ENCODE measurements at regions not wholly inside any gene's neighbourhood (a gene's known extent, or its start where the extent isn't known, plus 50 kb on each side); places are given as distances from the start of the nearest gene placed in this dataset.

DNA sequence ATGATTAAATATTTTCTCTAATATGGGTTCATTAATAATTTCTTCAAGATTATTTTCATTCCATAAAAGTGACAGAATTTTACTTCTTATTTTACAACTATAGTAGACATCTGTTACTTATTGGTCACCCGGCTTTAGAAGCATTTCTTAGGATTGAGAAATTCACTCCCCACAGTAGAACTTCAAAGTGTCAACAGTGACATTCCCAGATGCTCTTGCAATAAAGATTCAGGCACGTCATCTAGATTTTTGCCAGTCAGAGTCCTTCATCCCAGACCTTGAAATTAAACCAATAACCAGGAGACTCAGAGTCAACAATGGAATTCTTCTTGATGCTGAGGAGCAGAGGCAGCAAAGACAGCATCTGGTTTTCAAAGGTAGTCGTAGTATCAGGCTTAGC, 190.8 kb downstream of the VGLL3 start:
- TF ChIP-seq, protein P1, sequence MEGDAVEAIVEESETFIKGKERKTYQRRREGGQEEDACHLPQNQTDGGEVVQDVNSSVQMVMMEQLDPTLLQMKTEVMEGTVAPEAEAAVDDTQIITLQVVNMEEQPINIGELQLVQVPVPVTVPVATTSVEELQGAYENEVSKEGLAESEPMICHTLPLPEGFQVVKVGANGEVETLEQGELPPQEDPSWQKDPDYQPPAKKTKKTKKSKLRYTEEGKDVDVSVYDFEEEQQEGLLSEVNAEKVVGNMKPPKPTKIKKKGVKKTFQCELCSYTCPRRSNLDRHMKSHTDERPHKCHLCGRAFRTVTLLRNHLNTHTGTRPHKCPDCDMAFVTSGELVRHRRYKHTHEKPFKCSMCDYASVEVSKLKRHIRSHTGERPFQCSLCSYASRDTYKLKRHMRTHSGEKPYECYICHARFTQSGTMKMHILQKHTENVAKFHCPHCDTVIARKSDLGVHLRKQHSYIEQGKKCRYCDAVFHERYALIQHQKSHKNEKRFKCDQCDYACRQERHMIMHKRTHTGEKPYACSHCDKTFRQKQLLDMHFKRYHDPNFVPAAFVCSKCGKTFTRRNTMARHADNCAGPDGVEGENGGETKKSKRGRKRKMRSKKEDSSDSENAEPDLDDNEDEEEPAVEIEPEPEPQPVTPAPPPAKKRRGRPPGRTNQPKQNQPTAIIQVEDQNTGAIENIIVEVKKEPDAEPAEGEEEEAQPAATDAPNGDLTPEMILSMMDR (IDR thresholded peaks at IDR 0.05; ENCODE audit: low read depth, low read length, missing control alignments) = no peak
- in situ Hi-C loops (cut with HindIII; ENCODE audit: low sequenced_read_pairs) = no loop called here
- DNase-seq (ENCODE audit: low read depth) = no peak
- H3K4me3 ChIP-seq (ENCODE audit: low read depth, low read length) = no peak overlapping the region

DNA sequence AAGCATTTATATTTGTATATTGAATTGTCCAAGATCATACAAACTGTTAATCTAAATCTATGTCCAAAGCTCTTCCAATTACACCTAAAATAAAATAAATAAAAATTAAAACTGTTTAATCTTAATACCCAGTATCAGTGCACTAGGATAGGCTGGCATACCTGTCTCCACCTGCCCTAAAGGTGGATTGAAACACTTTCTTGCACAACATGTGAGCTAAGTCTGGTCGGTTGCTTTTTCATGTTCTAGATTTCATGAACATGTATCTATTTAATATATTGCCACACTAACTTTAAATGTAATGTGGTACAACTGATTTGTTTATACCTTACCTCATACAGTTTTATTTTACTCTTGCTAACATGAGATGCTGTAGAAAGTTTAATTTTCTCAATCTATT, 193.0 kb downstream of the VGLL3 start:
- no peak for DNase-seq (ENCODE audit: low read depth)
- in situ Hi-C loops (cut with HindIII; ENCODE audit: low sequenced_read_pairs) = no loop called here
- TF ChIP-seq, protein P1 (IDR thresholded peaks at IDR 0.05; ENCODE audit: low read depth, low read length, missing control alignments) = no peak
- no peak overlapping the region for H3K4me3 ChIP-seq (ENCODE audit: low read depth, low read length)

DNA sequence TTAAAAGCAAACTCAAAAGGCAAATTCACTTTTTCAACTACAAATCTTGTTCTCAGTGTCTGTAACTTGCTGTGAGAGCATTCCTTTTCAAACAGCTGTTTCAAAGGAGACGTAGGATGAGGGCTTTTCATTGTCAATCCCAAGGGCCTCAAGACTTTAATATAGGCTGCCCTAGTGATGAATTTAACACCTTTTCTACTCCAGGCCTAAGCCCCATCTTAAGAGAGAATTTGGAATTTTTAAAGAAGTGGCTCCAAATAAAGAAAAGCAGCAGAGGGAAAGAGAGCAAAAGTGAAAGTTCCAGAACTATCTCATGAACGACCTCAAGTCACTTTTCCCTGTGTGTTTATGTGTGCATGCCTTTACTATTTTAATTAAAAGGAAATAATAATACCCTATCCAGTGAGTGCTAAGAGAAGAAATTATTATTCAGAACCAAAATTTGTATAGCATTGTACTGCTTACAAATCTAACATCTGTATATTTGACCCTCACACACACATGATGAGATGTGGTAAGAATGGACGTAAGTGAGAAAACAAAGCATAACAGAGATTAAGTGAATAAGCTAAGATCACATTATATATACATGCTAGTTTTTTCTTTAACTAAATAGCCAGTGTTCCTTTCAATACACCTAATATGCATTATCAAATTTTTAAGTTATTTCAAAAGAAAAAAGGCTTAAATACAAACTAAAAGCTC, 196.4 kb downstream of the VGLL3 start:
- H3K4me3 ChIP-seq (ENCODE audit: low read depth, low read length) = no peak overlapping the region
- no peak for DNase-seq (ENCODE audit: low read depth)
- in situ Hi-C loops (cut with HindIII; ENCODE audit: low sequenced_read_pairs) = no loop called here
- TF ChIP-seq, protein P1 (IDR thresholded peaks at IDR 0.05; ENCODE audit: low read depth, low read length, missing control alignments) = no peak

DNA sequence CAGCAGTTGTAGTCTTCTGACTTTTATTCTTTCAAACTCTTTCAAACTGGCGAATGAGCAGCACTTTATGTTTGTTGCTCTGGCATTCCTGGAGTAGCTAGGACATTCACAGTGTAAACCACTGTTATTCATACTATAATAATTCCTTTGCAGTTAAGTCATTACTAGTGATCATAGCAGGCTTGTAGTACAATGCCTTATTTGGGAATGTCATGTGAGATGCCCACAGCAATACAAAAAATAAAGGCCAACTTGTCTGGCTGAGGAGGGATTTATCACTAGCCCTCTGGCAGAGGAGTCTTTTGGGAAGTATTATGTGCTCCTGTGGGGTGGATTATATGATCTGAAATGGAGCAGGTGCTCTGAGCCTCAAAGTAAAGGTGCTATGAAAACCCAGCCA, 197.2 kb downstream of the VGLL3 start:
- in situ Hi-C loops (cut with HindIII; ENCODE audit: low sequenced_read_pairs) = no loop called here
- no peak overlapping the region for H3K4me3 ChIP-seq (ENCODE audit: low read depth, low read length)
- TF ChIP-seq, protein P1 (IDR thresholded peaks at IDR 0.05; ENCODE audit: low read depth, low read length, missing control alignments) = no peak
- DNase-seq (ENCODE audit: low read depth) = peak; percentile 92

DNA sequence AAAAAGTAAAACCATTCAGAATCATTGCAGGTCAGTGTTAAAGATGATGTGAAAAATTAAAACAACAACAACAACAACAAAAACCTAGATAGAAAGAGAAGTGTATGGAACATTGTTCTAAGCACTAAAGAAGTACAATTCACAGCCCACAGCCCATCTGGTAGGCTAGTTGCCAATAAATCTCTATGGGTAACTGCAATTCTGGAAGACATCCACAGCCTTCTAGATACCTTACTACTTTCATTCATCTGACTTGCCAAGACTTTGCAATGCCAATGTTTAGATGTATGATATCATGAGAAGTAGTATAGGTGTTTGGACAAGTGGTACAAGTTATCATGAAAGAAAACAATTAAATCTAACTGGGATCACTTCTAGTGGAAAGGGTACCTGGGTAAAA, 198.6 kb downstream of the VGLL3 start:
- H3K4me3 ChIP-seq (ENCODE audit: low read depth, low read length) = no peak overlapping the region
- TF ChIP-seq, protein P1 (IDR thresholded peaks at IDR 0.05; ENCODE audit: low read depth, low read length, missing control alignments) = no peak
- in situ Hi-C loops (cut with HindIII; ENCODE audit: low sequenced_read_pairs) = no loop called here
- DNase-seq (ENCODE audit: low read depth) = peak; percentile 57

DNA sequence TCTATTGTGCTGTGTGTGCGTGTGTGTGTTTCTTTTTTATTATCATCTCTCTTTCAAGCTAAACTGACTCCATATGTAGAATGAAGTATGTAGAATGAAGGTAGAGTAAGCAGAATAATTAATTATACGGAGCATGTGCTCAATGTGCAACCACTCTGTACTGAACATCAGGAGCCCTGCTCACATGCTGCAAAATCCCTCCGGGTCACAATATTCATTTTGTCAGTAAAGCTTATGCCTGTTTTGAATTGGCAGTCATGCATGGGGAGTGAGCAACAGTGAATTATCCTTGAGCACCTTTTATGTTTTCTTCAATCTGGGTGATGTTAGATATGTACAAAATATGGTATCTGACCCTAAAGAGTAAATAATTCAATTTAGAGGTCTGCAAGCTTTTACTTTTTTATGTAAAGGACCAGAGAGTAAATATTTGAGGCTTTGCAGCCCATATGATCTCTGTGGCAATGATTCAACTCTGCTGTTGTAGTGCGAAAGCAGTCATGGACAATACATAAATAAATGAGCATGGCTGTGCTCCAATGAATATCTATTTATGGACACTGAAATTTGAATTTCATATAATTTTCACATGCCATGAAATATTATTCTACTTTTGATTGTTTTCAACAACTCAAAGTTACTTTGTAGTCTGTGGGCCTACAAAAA, 199.9 kb downstream of the VGLL3 start:
- no peak for DNase-seq (ENCODE audit: low read depth)
- TF ChIP-seq, protein P1 (IDR thresholded peaks at IDR 0.05; ENCODE audit: low read depth, low read length, missing control alignments) = no peak
- H3K4me3 ChIP-seq (ENCODE audit: low read depth, low read length) = no peak overlapping the region
- in situ Hi-C loops (cut with HindIII; ENCODE audit: low sequenced_read_pairs) = no loop called here
